Fibroblast of peridontal ligament (primary cell): ENCODE measurements at regions not wholly inside any gene's neighbourhood (a gene's known extent, or its start where the extent isn't known, plus 50 kb on each side); places are given as distances from the start of the nearest gene placed in this dataset.

Source experiments
- DNase-seq: peaks from one replicate; pipeline ENCODE4 v3.0.0-alpha.2; 2010; ENCODE audit errors: extremely low read depth

DNA sequence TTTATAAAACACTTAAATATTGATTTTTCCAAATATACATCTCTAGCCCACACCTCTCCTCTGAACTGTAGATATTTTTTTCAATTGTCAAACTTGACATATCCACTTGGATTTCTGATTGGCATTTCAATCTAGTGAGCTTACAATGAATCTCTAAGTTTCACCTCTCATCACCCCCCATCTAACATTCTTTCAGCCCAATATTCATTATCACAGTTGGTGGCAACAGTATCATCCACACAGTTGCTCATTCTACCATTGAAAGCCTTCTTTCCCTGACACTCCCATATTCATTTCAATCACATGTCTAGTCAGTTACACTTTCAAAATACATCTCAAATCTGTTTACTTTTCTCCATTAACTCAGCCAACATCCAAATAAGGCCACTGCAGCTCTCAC, 385.2 kb downstream of the PCDH20 start:
- DNase-seq: no peak

DNA sequence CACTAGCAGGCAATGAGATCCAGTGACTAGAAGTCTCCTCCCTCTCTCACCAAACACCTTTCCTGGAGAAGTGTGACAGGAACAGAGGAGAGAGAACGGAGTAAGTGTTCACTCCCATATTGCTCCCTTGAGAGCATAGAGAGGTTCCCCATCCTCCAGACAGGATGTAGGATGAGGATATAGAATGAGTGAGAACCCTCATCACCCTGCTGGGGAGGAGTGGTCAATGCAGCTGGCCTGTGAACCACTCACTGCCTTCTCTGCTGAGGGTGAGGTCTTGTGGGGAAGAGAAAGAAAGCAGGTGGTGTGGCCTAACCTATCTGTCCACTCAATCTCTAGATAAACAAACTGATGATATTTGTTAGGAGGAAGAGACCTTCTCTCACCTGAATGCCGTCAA, 386.6 kb downstream of the PCDH20 start:
- DNase-seq: no peak

DNA sequence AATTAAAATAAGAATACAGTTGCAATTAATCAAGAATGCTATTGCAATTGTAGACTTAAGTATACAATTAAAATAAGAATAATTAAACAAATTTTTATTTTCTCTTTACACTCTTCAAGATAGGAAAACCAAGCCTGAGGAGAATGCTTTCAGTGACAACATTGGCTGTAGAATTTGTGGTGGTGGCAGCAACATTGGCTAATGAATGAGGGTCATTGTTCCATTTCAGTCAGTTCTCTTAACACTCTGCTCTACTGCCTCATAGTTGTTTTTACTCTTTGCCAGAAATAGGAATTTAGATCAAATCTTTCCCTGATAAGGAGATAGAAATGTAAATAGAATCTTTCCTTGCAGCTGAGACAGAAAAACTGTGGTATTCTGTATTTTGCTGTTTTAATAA, 391.6 kb downstream of the PCDH20 start:
- no peak for DNase-seq

DNA sequence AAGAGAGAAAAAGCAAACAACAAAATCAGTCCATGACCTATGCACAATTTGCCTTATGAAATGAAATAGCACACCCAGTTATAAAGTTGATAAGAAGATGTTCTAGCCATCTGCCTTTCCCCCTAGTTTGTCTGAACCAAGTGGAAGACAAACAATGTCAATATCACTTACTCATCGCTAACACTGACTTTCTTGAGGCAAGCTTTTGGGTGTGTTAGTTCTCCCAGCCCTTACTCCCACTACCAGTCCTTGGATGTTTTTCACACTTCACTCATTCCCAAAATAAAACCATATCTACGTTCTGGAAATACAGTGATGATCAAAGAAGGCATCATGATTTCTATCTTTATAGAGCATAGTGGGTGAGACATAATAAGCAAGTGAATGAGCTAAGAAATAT, 393.8 kb downstream of the PCDH20 start:
- no peak for DNase-seq

DNA sequence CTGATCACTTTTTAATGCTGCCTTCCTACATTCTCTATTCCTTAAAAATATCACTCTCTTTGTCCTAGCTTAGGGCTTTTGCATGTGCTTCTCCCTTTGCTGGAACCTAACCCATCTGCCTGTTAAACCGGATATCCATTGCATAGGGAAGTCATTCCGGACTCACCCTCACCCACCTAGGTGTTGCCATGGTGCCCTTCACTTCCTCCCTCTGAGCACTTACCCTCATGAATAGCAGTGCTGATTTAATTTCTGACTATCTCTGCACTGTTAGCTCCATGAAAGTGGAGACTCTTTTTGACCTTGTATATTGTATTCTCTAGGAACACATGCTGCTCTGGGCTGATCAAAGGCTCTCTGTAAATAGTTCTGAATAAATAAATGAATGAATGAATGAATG, 401.9 kb downstream of the PCDH20 start:
- DNase-seq: no peak

DNA sequence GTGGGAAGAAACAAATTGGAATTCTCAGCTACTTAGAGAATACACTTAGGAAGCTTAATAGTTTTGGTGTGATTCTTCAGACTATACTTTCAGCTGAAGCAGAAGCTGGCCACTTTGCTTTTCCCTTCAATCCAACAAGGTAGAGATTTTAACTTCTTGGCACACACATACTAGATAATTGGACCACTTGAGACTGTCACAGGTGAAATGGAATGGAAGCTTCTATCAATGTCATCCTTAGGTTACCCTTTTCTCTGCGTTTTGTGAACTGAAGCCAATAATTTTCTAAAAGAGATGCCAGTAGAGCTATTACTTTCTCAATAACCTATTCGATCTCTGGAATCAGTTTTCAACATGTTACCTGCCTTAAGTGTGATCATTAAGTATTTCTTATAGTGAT, 405.3 kb downstream of the PCDH20 start:
- DNase-seq: no peak

DNA sequence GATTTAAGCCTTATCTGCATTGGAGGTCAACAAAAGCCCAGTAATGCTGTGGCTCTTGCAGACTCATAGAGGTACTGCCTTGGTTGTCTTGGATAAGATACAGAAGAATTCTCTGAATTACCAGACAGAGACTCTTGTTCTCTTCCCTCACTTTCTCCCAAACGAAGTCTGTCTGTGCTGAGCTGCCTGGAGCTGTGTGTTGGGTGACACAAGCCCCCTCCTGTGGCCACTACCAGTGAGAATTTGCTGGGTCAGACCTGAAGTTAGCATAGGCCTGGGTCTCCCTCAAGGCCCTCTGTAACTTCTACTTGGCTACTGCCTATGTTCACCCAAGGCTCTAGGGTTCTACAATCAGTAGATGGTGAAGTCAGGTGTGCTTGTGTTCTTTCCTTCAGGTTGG, 413.0 kb downstream of the PCDH20 start:
- no peak for DNase-seq

DNA sequence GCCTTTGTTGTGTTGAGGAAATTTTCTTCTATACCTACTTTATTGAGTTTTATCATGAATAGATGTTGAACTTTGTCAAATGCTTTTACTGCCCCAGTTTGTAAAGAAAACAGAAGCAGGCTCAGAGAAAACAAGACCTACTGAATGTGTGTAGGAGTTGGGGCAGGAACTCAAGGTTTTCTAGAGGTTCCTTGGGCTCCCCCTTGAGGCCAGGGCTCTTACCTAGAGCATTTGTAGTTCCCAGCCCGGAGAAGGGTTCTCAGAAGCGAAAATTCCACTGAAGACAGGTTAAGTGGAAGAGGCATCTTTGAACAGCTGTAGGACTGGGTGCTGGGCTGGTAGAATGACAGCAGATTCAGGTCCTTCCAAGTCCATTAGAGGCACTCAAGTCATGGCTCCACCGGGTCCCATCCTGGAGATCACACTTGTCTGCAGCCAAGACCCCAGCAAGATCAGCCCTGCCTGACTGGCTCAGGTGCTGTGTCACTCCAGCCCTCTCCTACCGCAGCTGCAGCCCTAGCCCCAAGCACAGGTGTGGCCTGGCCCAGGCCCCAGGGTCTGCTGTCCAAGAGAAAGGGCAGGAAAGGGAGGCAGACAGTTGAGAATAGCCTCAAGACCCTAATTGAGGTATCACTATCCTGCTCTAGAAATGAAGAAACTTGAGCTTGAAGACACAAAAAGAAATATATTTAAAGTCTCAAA, 425.5 kb downstream of the PCDH20 start:
- no peak for DNase-seq

DNA sequence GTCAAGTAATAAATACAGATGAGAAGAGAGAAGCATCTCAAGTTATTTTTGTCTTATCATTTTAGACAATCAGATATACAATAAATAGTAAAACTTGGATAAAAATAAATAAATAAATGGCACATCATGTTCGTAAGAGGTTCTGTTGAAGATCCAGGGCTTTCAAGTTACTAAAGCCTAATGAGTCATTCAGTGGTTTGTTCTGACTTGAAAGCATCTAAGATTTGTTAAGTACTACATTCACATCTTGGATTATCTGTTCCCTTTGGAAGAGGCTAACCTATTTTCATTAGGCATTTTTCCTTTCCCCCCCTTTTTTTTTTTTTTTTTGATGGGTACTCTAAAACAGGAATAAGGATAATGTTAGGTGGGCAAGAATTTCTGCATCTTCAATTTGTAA, 429.3 kb downstream of the PCDH20 start:
- DNase-seq: no peak

DNA sequence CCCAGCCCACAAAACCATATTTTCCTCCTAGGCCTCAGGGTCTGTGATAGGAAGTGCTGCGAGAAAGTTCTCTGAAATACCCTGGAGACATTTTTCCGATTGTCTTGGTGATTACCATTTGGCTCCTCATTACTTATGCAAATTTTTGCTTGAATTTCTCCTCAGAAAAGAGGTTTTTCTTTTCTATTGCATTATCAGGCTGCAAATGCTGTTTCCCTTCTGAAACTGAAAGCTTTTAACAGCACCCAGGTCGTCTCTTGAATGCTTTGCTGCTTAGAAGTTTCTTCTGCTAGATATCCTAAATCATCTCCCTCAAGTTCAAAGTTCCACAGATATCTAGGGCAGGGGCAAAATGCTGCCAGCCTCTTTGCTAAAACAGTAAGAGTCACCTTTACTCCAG, 434.2 kb downstream of the PCDH20 start:
- no peak for DNase-seq

DNA sequence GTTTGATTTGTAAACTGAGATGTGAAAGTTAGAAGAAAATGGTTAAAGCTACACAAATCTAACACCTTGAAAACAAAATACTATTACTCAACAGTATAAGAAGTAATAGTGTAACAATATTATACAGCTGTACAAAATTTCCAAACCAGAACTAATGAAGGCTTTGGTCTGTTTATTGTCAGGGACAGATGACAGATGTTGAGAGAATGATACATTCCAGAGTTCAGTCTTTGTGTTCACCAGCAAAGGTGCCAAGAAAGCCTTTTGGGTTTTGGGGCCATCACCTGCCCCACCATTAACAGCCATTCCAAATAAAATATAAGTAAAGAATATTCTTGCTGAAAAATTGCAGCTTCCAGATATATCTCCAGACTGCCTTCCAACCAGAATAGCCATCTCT, 439.3 kb downstream of the PCDH20 start:
- no peak for DNase-seq

DNA sequence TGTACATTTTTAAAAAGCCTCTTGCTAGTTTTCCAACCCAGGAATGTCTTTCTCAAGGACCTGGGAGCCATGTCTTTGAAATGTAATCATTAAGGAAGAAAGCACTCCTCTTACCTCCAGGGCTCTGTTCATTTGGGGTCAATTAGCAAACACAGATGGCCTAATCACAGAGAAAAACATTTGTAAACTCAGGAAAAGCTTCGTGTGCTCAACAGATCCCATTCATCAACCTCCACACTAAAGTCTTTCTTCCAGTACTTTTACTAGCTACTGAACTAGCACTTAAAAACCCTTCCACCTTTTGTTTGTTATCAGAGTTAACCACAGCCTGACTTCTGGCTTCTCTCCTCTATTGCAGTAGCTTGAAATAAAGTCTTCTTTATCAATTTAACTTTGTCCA, 441.4 kb downstream of the PCDH20 start:
- no peak for DNase-seq

DNA sequence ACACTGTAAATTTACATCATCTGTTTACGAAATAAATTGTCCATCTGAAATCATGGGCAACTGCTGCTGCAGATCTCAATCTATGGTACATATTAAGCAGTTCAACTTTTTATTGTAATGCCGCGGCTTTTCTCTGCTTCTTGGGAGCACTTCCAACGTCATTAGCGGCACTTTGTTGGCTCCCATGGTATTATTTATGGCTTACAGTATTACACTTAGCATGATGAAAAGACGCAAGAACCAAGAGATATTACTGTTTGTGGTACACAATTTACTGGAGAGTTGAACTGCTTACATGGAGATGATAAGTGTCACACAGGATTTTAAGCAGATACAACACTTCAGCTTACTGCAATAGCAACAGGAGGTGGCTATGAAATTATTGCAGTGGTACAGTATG, 442.1 kb downstream of the PCDH20 start:
- no peak for DNase-seq

DNA sequence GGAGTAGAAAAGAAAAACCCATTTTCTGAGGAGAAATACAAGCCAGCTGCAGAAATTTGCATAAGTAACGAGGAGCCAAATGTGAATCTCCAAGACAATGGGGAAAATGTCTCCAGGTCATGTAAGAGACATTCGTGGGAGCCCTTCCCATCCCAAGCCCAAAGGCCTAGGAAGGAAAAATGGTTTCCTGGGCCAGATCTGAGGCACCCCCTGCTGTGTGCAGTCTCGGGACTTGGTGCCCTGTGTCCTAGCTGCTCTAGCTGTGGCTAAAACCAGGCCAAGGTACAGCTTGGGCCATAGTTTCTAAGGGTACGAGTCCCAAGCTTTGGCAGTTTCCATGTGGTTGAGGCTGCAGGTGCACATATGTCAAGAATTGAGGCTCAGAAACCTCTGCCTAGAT, 444.9 kb downstream of the PCDH20 start:
- no peak for DNase-seq

DNA sequence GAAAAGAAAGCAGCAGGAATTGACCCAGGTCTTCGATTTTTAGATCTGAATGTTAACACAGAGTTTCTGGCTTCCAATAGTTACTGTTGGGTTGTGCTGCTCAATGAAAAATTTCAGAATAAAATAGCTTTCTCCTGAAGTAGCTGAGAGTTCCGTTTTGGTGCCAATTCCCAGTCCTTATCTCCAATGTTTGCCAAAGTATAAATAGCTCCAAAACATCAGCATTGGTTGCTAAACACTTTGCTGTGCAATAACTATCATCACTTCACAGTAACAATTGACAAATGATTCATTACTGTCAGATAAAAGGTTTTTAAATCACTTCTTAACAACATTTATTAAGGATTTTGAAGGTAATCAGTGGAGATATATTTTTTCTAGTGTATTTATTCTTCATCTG, 446.0 kb downstream of the PCDH20 start:
- DNase-seq: no peak

DNA sequence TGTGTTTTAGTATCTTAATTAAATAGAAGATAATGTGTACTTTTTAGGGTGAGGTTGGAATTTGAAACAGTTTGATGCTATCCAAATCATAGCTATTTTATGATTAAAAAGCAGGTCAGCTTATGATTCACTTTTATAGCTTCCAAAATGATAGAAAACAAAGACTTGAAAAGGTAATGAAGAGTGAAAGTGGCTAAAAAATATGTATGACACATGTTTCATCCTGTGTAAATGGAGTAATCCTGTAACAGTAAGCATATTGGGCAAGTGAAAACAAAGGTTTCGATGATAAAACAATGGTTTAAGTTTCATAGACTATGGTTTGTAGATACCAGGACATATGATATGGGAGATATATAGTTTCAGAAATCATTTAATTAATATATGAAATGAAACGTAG, 456.2 kb downstream of the PCDH20 start:
- no peak for DNase-seq

DNA sequence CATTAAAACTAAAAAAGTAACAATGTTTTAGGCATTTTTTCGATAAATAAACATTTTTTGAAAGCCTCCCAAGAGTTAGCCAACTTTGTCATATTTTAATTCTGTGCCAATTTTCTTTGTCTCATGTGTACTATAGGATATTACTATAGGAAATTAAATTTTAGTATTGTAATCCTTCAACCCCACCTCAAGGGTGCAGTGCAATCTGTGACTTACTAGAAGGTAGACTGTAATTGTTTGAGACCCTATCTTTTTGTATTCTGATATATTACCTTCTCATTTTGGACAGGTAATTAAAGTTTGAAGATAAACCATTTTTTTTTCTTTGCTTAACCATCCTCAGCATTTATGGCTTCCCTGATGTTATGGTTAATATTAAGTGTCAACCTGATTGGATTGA, 457.8 kb downstream of the PCDH20 start:
- DNase-seq: no peak

DNA sequence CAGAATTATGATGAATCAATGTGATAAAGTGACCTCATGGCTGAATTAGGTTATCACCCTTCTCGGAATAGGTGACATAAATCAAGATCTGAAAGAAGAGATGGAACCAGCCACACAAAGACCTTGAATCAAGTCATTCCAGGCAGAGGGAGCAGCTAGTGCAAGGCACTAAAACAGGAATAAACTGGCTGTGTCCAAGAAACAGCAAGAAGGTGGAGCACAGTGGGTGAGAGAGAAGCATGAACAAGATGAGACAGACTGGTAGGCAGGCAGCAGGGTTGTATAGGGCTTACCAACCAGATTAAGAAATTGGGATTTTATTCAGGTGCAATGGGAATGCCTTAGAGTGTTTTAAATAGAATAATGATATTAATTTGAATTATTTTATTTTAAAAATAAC, 470.3 kb downstream of the PCDH20 start:
- no peak for DNase-seq

DNA sequence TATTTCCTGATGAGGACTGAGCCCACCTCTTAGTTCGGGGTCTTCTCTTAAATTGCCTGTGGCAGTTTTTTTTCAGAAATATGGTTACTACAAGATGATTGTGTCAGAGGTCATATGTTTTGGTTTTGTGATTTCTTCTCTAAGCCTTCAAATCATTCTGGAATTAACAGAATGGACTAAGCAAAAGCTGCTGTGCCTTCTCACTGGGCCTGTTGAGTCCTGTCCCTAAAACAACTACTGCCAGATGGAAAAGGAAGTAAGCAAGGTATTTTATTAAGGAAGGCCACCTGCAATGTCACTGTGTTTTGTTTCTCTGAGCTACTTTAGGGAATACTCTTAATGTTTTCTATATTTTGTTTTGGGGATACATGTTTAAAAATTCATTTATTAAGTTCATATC, 470.8 kb downstream of the PCDH20 start:
- no peak for DNase-seq

DNA sequence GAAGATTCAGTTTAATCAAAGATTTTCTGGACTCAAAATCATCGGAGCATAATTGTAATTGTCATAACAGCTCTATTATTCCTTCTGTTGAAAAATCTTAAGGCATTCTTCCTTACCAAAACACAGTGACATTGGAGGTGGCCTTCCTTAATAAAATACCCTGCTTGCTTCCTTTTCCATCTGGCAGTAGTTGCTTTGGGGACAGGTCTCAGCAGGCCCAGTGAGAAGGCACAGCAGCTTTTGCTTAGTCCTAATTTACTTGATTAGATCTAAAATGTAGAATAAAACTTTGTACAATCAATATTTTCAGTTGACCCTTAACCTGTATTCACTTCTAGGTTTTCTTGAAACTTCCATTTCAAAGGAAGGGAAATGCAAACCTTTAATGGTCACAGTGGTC, 471.6 kb downstream of the PCDH20 start:
- DNase-seq: no peak

DNA sequence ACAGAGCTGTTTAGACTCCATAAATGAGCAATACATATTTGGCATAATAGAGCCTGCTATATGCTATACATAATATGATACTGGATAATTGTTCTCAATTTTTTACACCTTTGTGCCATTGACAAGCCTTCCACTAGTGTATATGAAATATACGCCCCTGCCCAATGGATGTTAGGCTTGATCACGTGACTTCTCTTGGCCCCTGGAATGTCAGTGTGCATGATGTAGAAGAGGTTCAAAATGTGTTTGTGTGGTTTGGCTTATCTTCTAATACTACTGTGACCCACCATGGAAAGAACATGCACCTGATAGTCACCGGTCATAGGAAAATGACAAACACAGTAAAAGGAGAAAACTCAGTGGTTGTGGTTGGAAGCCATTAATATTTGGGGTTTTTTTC, 479.4 kb downstream of the PCDH20 start:
- no peak for DNase-seq

DNA sequence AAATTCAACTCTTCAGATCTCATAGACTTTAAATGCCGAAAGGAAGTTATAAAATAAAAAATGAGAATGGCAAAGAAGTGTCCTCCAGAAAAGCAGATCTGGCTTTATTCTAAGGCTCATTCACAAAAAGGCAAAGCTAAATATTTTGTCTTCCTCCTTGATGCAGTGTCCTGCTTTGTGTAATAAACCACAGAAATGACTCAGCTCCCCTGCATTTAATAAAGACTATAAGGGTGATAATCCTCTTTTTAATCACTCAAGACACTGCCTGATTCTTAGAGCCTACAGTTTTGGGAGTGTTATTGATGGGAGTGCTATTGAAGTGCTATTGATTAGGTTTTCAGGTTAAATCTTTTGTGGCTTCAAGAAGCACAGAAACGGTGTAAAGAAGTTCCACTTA, 482.0 kb downstream of the PCDH20 start:
- no peak for DNase-seq

DNA sequence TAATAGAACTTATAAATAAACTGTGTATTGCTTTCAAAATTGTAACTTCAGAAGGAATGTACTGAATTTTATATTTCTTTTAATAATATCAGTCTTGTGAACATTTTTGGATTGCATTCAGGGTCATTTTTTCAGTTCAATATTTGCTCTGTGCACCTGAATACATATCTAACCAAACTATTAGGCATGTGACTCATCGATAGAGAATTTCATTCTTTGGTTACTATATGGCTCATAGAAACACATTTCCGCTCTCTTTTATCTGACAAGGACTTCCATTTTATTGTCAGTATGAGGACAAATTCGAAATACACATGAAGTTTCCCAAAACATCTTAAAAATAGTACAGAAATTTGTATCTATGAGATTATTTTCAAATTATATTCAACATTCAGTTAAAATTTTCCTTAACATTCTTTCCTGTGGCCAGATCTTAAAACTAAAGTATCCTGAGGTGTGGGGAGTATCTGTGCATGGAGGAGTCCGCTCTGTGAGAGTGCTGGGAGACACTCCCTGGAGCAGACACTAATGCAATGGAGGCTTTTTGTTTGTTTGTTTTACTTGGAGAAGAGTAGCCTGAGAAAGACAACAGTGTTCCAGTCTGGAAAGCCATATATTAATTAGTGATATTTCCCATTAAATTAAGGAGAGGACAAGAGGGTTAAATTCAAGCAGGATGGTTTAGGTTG, 483.6 kb downstream of the PCDH20 start:
- no peak for DNase-seq

DNA sequence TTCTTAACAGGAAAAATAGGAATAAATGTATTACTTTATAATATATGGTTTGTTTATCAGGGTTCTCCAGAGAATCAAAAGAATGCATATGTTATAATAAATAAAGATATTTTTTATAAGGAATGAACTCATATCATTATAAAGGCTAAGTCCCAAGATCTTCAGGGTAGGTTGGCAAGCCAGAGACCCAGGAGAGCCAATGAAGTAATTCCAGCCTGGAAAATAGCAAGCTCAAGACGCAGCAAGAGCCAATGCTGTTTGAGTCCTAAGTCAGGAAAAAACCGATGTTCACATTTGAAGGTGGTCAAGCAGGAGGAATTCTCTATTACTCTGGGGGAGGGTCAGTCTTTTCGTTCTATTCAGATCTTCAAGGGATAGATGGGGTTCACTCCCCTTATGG, 490.0 kb downstream of the PCDH20 start:
- DNase-seq: no peak
